GM21390 (cell line): ENCODE measurements at regions not wholly inside any gene's neighbourhood (a gene's known extent, or its start where the extent isn't known, plus 50 kb on each side); places are given as distances from the start of the nearest gene placed in this dataset.
"Not testable (repeated sequence)": the region's sequence is repeated elsewhere in the genome, so short reads cannot be mapped to it uniquely, and the experiment has no call there.

Experiments used
- ATAC-seq: cut with Tn5 transposase; IDR thresholded peaks from one replicate; pipeline ENCODE4 v1.9.1; 2021; ENCODE audit not compliant: unreplicated experiment

GRCh38 chr7:101740981-101741725, 76.3 kb upstream of the CUX1 start:
- peak; percentile 64 for ATAC-seq

- no peak for ATAC-seq
Measured at GRCh38 chr7:101743241-101743994, 74.0 kb upstream of the CUX1 start.

GRCh38 chr7:101743995-101744360, 73.4 kb upstream of the CUX1 start:
- ATAC-seq: no peak

GRCh38 chr7:101744588-101744987, 72.8 kb upstream of the CUX1 start:
- no peak for ATAC-seq

GRCh38 chr7:101746314-101746713, 71.1 kb upstream of the CUX1 start:
- ATAC-seq: peak; percentile 59

- ATAC-seq: no peak
Measured at GRCh38 chr7:101747053-101747878, 70.2 kb upstream of the CUX1 start.

GRCh38 chr7:101747879-101748345, 69.5 kb upstream of the CUX1 start:
- no peak for ATAC-seq

GRCh38 chr7:101749891-101750290, 67.5 kb upstream of the CUX1 start:
- no peak for ATAC-seq

GRCh38 chr7:101753316-101753715, 64.1 kb upstream of the CUX1 start:
- ATAC-seq: no peak

- ATAC-seq: no peak
Measured at GRCh38 chr7:101754424-101755159, 62.8 kb upstream of the CUX1 start.

GRCh38 chr7:101757879-101758278, 59.5 kb upstream of the CUX1 start:
- ATAC-seq: no peak

- ATAC-seq: not testable (repeated sequence)
Measured at GRCh38 chr7:101758519-101758918, 58.9 kb upstream of the CUX1 start.

GRCh38 chr7:101764221-101764620, 53.2 kb upstream of the CUX1 start:
- no peak for ATAC-seq

GRCh38 chr7:101767544-101767943, 49.9 kb upstream of the CUX1 start:
- ATAC-seq: no peak
